OCI-LY3 (cell line): ENCODE measurements at regions not wholly inside any gene's neighbourhood (a gene's known extent, or its start where the extent isn't known, plus 50 kb on each side); places are given as distances from the start of the nearest gene placed in this dataset.
"Not testable (repeated sequence)": the region's sequence is repeated elsewhere in the genome, so short reads cannot be mapped to it uniquely, and the experiment has no call there.

Experiments used
- H2AFZ ChIP-seq: fragments of 200-600, 300-600 bp; shearing (Covaris generic); 2 replicates; pipeline ENCODE4 v1.6.0; 2014; ENCODE audit warnings: antibody characterized with exemption, low read depth, low read length
- H3K27ac ChIP-seq: fragments of 200-600, 300-600 bp; sonication (generic); 2 replicates; pipeline ENCODE4 v1.5.1; 2014; ENCODE audit warnings: mild to moderate bottlenecking, low read length, moderate library complexity, mixed read lengths
- H3K27me3 ChIP-seq: fragments of 200-600, 300-600 bp; sonication (generic); 2 replicates; pipeline ENCODE4 v1.6.1; 2014; ENCODE audit warnings: low read depth, low read length, mixed read lengths
- H3K36me3 ChIP-seq: fragments of 200-600, 300-600 bp; sonication (generic); replicated peaks from 2 replicates; pipeline ENCODE3; 2014; ENCODE audit warnings: low read depth, low read length, mixed read lengths
- H3K4me1 ChIP-seq: fragments of 300-600, 200-600 bp; sonication (generic); 2 replicates; pipeline ENCODE4 v1.6.1; 2014; ENCODE audit warnings: low read length, mixed read lengths
- H3K4me2 ChIP-seq: fragments of 200-600, 300-600 bp; sonication (generic); 2 replicates; pipeline ENCODE4 v1.6.1; 2014; ENCODE audit warnings: low read length, mixed read lengths
- H3K4me3 ChIP-seq: fragments of 300-600, 200-600 bp; sonication (generic); 2 replicates; pipeline ENCODE4 v1.5.1; 2014; ENCODE audit warnings: antibody characterized with exemption, mild to moderate bottlenecking, low read length, moderate library complexity
- H3K79me2 ChIP-seq: fragments of 300-600, 200-600 bp; shearing (Covaris generic); 2 replicates; pipeline ENCODE4 v1.6.1; 2014; ENCODE audit warnings: mild to moderate bottlenecking, low read length, mixed read lengths
- H3K9ac ChIP-seq: fragments of 300-600, 200-600 bp; shearing (Covaris generic); 2 replicates; pipeline ENCODE4 v1.6.0; 2014; ENCODE audit warnings: mild to moderate bottlenecking, low read length, moderate library complexity
- H3K9me3 ChIP-seq: fragments of 200-600, 300-600 bp; shearing (Covaris generic); 2 replicates; pipeline ENCODE4 v1.6.1; 2014; ENCODE audit warnings: low read length, mixed read lengths; ENCODE audit not compliant: insufficient read depth
- H4K20me1 ChIP-seq: fragments of 200-600, 300-600 bp; sonication (generic); 2 replicates; pipeline ENCODE4 v1.6.1; 2016; ENCODE audit warnings: low read length, mixed read lengths; ENCODE audit not compliant: insufficient read depth
- EZH2phosphoT487 ChIP-seq: fragments of 200-600 bp; shearing (Covaris generic); IDR thresholded peaks from 2 replicates; pipeline ENCODE4 v1.6.1; 2018; ENCODE audit warnings: antibody characterized with exemption, mixed run types, low read depth
- TF ChIP-seq, protein P1 (sequence below): fragments of 200-600, 300-600 bp; sonication (generic); IDR thresholded peaks from 2 replicates; pipeline ENCODE4 v1.5.1; 2014; ENCODE audit warnings: antibody characterized with exemption, low read length, low read depth

DNA sequence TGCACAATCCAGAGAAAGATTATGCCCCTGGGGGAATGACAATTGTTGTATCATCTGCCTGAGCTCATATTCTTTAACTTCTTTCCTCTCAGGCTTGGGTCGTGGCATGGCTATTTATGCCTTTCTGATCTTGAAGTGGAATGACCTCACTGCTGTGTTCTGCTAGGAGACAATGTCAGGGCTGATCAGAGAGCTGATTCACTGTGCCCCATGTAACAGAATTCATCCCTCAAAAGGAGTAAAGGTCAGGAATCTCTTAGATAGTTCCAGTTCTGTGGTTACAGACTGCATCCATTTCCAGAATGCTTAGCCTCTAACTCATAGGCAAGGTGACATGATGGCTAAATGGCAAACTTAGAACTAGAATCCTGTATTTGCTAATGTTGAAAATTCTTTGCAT, 511.7 kb upstream of the CNTNAP5 start:
- no peaks in the 10 kb centered on the region for H3K79me2 ChIP-seq
- H2AFZ ChIP-seq: no peak overlapping the region
- H4K20me1 ChIP-seq: no peaks in the 10 kb centered on the region
- no peaks in the 10 kb centered on the region for H3K36me3 ChIP-seq
- H3K27me3 ChIP-seq: no peaks in the 10 kb centered on the region
- TF ChIP-seq EZH2phosphoT487: no peak
- TF ChIP-seq, protein P1, sequence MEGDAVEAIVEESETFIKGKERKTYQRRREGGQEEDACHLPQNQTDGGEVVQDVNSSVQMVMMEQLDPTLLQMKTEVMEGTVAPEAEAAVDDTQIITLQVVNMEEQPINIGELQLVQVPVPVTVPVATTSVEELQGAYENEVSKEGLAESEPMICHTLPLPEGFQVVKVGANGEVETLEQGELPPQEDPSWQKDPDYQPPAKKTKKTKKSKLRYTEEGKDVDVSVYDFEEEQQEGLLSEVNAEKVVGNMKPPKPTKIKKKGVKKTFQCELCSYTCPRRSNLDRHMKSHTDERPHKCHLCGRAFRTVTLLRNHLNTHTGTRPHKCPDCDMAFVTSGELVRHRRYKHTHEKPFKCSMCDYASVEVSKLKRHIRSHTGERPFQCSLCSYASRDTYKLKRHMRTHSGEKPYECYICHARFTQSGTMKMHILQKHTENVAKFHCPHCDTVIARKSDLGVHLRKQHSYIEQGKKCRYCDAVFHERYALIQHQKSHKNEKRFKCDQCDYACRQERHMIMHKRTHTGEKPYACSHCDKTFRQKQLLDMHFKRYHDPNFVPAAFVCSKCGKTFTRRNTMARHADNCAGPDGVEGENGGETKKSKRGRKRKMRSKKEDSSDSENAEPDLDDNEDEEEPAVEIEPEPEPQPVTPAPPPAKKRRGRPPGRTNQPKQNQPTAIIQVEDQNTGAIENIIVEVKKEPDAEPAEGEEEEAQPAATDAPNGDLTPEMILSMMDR: no peak
- no peak overlapping the region for H3K9ac ChIP-seq
- no peaks in the 10 kb centered on the region for H3K4me1 ChIP-seq
- no peaks in the 10 kb centered on the region for H3K9me3 ChIP-seq
- no peak overlapping the region for H3K4me2 ChIP-seq
- H3K4me3 ChIP-seq: no peak overlapping the region
- H3K27ac ChIP-seq: no peak overlapping the region

DNA sequence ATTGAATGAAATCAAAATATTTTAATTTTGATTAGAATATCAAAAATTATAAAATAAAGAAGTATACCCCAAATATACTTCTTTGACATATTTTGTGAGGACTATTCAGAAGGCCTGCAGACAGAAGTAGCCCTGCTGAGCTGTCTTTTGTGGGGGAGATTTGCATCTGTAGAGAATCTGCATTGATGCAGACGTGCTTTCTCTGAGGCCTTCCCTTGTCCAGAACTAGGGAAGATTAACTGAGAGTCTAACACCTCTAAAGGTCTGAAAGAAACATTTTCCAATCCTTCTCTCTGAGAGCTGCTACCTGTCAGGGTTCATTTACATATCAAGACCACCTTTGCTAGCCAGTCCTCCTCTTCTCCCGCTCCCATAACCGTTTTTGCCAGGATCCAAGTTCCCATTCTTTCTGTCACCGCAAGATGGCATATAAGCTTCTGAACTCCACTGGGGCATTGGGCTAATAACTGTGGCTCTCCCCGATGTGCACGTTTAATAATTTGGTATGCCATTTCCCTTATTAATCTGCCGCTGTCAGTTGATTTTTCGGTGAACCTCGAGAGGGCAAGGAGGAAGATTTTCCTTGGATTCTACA, 510.4 kb upstream of the CNTNAP5 start:
- Histone ChIP-seq H3K9me3 (no peaks in the 10 kb centered on the region), H3K4me2 (no peak overlapping the region), H3K4me1 (no peaks in the 10 kb centered on the region), H3K9ac (no peak overlapping the region), H3K79me2 (no peaks in the 10 kb centered on the region), H3K4me3 (no peak overlapping the region), H2AFZ (no peak overlapping the region), H3K27me3 (no peaks in the 10 kb centered on the region), H3K27ac (no peak overlapping the region), H4K20me1 (no peaks in the 10 kb centered on the region), H3K36me3 (no peaks in the 10 kb centered on the region)
- TF ChIP-seq, protein P1: no peak
- TF ChIP-seq EZH2phosphoT487: no peak

DNA sequence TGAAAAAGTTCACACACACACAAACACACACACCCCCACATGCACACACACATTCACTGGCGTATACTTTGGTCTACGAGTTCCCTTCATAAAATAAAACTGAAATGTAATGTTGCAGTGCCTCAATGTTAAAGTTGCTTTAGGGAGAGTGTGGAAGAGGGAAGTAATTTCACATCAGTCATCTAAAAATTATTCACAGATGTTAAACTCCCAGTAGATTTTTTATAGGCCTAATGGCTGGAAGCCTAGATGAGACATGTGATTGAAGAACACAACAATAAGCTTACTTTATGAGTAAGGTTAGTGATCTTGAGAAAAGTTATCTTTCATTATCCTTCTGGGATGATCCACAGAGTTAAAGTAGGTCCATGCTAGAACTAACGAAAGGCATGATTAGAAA, 506.7 kb upstream of the CNTNAP5 start:
- H3K4me2 ChIP-seq: no peak overlapping the region

DNA sequence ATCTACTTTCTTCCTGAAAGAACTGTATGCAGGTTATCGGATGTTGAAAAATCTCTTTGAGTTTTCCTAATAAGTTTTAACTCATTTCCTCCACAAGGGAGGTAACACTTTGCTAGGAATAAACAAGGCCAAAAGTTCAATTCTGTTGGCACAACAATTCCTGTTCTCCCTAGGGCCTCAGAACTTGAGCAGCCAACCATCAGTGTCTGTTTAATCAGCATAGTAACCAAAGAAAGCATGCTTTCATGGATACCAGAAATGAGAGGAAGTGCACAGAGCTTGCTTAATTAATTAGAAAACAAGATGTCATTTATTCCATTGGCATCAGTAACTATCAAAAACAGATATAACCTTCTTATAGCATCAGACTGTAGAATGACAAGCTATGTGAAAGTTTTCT, 503.2 kb upstream of the CNTNAP5 start:
- no peak overlapping the region for H2AFZ ChIP-seq
- no peak overlapping the region for H3K4me3 ChIP-seq
- no peak overlapping the region for H3K4me2 ChIP-seq
- no peak overlapping the region for H3K9ac ChIP-seq
- no peaks in the 10 kb centered on the region for H3K4me1 ChIP-seq
- no peaks in the 10 kb centered on the region for H3K27me3 ChIP-seq
- H3K79me2 ChIP-seq: no peaks in the 10 kb centered on the region
- no peak overlapping the region for H3K27ac ChIP-seq
- TF ChIP-seq EZH2phosphoT487: no peak
- TF ChIP-seq, protein P1: no peak
- H3K9me3 ChIP-seq: peaks cover 6% of the 10 kb centered on the region; the same call in 1 of the 2 replicates
- H3K36me3 ChIP-seq: no peaks in the 10 kb centered on the region
- H4K20me1 ChIP-seq: no peaks in the 10 kb centered on the region

More for the DNA sequence above, 506.7 kb upstream of the CNTNAP5 start:
- Histone ChIP-seq H4K20me1 (no peaks in the 10 kb centered on the region), H2AFZ (no peak overlapping the region), H3K9me3 (no peaks in the 10 kb centered on the region), H3K79me2 (no peaks in the 10 kb centered on the region), H3K4me1 (no peaks in the 10 kb centered on the region), H3K4me3 (no peak overlapping the region), H3K36me3 (no peaks in the 10 kb centered on the region), H3K27me3 (no peaks in the 10 kb centered on the region), H3K27ac (no peak overlapping the region), H3K9ac (no peak overlapping the region)
- TF ChIP-seq EZH2phosphoT487: no peak
- TF ChIP-seq, protein P1: no peak

DNA sequence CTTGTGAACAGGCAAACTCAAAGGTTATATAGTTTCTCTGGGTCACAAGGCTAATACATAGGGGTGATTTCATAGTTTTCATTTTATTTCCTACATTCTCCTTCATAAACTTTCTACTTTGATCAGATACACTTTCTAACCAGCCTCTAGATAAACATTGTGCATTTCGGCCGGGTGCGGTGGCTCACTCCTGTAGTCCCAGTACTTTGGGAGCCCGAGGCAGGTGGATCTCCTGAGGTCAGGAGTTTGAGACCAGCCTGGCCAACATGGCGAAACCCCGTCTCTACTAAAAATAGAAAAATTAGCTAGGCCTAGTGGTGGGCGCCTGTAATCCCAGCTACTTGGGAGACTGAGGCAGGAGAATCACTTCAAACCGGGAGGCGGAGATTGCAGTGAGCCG, 502.6 kb upstream of the CNTNAP5 start:
- not testable (repeated sequence) for H3K36me3 ChIP-seq, H3K27ac ChIP-seq, H3K4me1 ChIP-seq, H3K79me2 ChIP-seq, H3K9ac ChIP-seq, H3K27me3 ChIP-seq, H2AFZ ChIP-seq, H3K4me3 ChIP-seq, H3K9me3 ChIP-seq, H3K4me2 ChIP-seq, H4K20me1 ChIP-seq
